OCI-LY1 (cell line): ENCODE measurements at regions not wholly inside any gene's neighbourhood (a gene's known extent, or its start where the extent isn't known, plus 50 kb on each side); places are given as distances from the start of the nearest gene placed in this dataset.

Source experiments
- H2AFZ ChIP-seq: fragments of 200-600 bp; sonication (generic), shearing (Covaris generic); 2 replicates; pipeline ENCODE4 v1.6.0; 2014; ENCODE audit warnings: antibody characterized with exemption, mild to moderate bottlenecking, low read length
- H3F3A ChIP-seq: fragments of 200-600 bp; sonication (generic), shearing (Covaris generic); 2 replicates; pipeline ENCODE4 v1.6.0; 2014; ENCODE audit warnings: mild to moderate bottlenecking, antibody characterized with exemption, low read length, moderate library complexity; ENCODE audit not compliant: insufficient read depth
- H3K27ac ChIP-seq: fragments of 200-600 bp; sonication (generic); 2 replicates; pipeline ENCODE4 v1.5.1; 2014; ENCODE audit warnings: low read length, mixed run types, mild to moderate bottlenecking, low read depth; ENCODE audit not compliant: poor library complexity, severe bottlenecking
- H3K27me3 ChIP-seq: fragments of 200-600 bp; sonication (generic); 2 replicates; pipeline ENCODE4 v1.6.0; 2014; ENCODE audit warnings: antibody characterized with exemption, mild to moderate bottlenecking, low read length, moderate library complexity; ENCODE audit not compliant: insufficient read depth
- H3K36me3 ChIP-seq: fragments of 200-600 bp; sonication (generic); 2 replicates; pipeline ENCODE4 v1.6.1; 2014; ENCODE audit warnings: mild to moderate bottlenecking, antibody characterized with exemption, low read length, moderate library complexity, mixed read lengths; ENCODE audit not compliant: insufficient read depth
- H3K4me1 ChIP-seq: fragments of 200-600 bp; sonication (generic); 2 replicates; pipeline ENCODE4 v1.5.1; 2014; ENCODE audit warnings: mild to moderate bottlenecking, low read length, moderate library complexity; ENCODE audit not compliant: insufficient read depth, severe bottlenecking
- H3K4me2 ChIP-seq: fragments of 200-600 bp; sonication (generic), shearing (Covaris generic); 2 replicates; pipeline ENCODE4 v1.6.1; 2014; ENCODE audit warnings: low read length
- H3K4me3 ChIP-seq: fragments of 200-600 bp; sonication (generic); 2 replicates; pipeline ENCODE4 v1.5.1; 2014; ENCODE audit warnings: low read length, low read depth, mild to moderate bottlenecking, mixed read lengths; ENCODE audit not compliant: poor library complexity, severe bottlenecking
- H3K79me2 ChIP-seq: fragments of 200-600 bp; shearing (Covaris generic); 2 replicates; pipeline ENCODE4 v1.6.1; 2016; ENCODE audit warnings: mixed run types, low read length, mixed read lengths; ENCODE audit not compliant: insufficient read depth
- H3K9ac ChIP-seq: fragments of 200-600 bp; sonication (generic), shearing (Covaris generic); 2 replicates; pipeline ENCODE4 v1.6.1; 2014; ENCODE audit warnings: mild to moderate bottlenecking, low read length, mixed read lengths
- H3K9me2 ChIP-seq: fragments of 200-600 bp; sonication (generic), shearing (Covaris generic); 2 replicates; pipeline ENCODE4 v1.6.1; 2014; ENCODE audit warnings: low read depth, mild to moderate bottlenecking, low read length, mixed read lengths
- H3K9me3 ChIP-seq: fragments of 200-600 bp; shearing (Covaris generic); 2 replicates; pipeline ENCODE4 v1.6.1; 2014; ENCODE audit warnings: low read length, mixed read lengths
- H4K20me1 ChIP-seq: fragments of 200-600 bp; sonication (generic), shearing (Covaris generic); 2 replicates; pipeline ENCODE4 v1.6.0; 2016; ENCODE audit warnings: mild to moderate bottlenecking, low read length; ENCODE audit not compliant: insufficient read depth
- CTCF ChIP-seq: fragments of 200-600 bp; sonication (generic), shearing (Covaris generic); IDR thresholded peaks from 2 replicates; pipeline ENCODE4 v1.5.1; 2017; ENCODE audit warnings: mild to moderate bottlenecking, antibody characterized with exemption, low read length, moderate library complexity, mixed read lengths
- EZH2 ChIP-seq: fragments of 200-600 bp; sonication (generic), shearing (Covaris generic); IDR thresholded peaks from 2 replicates; pipeline ENCODE4 v1.8.0; 2017; ENCODE audit warnings: borderline replicate concordance, mixed run types, mild to moderate bottlenecking, antibody characterized with exemption, low read length, moderate library complexity, mixed read lengths

- Histone ChIP-seq H3K4me1 (no peaks in the 10 kb centered on the region), H4K20me1 (no peaks in the 10 kb centered on the region), H3K36me3 (no peaks in the 10 kb centered on the region), H3K9me2 (no peaks in the 10 kb centered on the region), H3F3A (no peaks in the 10 kb centered on the region), H3K9ac (no peak overlapping the region), H3K4me2 (no peak overlapping the region), H3K79me2 (no peaks in the 10 kb centered on the region), H3K27ac (no peak overlapping the region), H2AFZ (no peak overlapping the region), H3K9me3 (no peaks in the 10 kb centered on the region), H3K27me3 (no peaks in the 10 kb centered on the region), H3K4me3 (no peak overlapping the region)
- TF ChIP-seq EZH2 = no peak
These were observed 336.3 kb upstream of the MAGI2 start for GRCh38 chr7:79789584-79790345.

- Histone ChIP-seq H3K4me1 (no peaks in the 10 kb centered on the region), H3K27ac (no peak overlapping the region), H3K4me3 (no peak overlapping the region), H3K4me2 (no peak overlapping the region), H4K20me1 (no peaks in the 10 kb centered on the region), H3K27me3 (no peaks in the 10 kb centered on the region), H3K79me2 (no peaks in the 10 kb centered on the region), H2AFZ (no peak overlapping the region), H3K9me3 (no peaks in the 10 kb centered on the region), H3F3A (no peaks in the 10 kb centered on the region), H3K36me3 (no peaks in the 10 kb centered on the region), H3K9me2 (no peaks in the 10 kb centered on the region), H3K9ac (no peak overlapping the region)
- TF ChIP-seq CTCF (no peak), EZH2 (no peak)
These were observed 334.2 kb upstream of the MAGI2 start for GRCh38 chr7:79787623-79788022.

- H3K4me2 ChIP-seq = no peak overlapping the region
- no peak overlapping the region for H2AFZ ChIP-seq
- TF ChIP-seq EZH2 = no peak
- TF ChIP-seq CTCF = no peak
These were observed 333.6 kb upstream of the MAGI2 start for GRCh38 chr7:79787096-79787495.

GRCh38 chr7:79786187-79786586 lies 332.7 kb upstream of the MAGI2 start:
- Histone ChIP-seq H3K79me2 (no peaks in the 10 kb centered on the region), H3K27ac (no peak overlapping the region), H3K4me3 (no peak overlapping the region), H3K4me1 (no peaks in the 10 kb centered on the region), H3K9me3 (no peaks in the 10 kb centered on the region), H2AFZ (no peak overlapping the region), H3K9me2 (no peaks in the 10 kb centered on the region), H3F3A (no peaks in the 10 kb centered on the region), H4K20me1 (no peaks in the 10 kb centered on the region), H3K36me3 (no peaks in the 10 kb centered on the region), H3K9ac (no peak overlapping the region), H3K4me2 (no peak overlapping the region), H3K27me3 (no peaks in the 10 kb centered on the region)
- TF ChIP-seq EZH2 (no peak), CTCF (no peak)

More at GRCh38 chr7:79787096-79787495, 333.6 kb upstream of the MAGI2 start:
- H3K9me3 ChIP-seq = no peaks in the 10 kb centered on the region
- no peaks in the 10 kb centered on the region for H3F3A ChIP-seq
- H3K4me1 ChIP-seq = no peaks in the 10 kb centered on the region
- H3K79me2 ChIP-seq = no peaks in the 10 kb centered on the region
- H3K4me3 ChIP-seq = no peak overlapping the region
- no peak overlapping the region for H3K27ac ChIP-seq
- H3K9me2 ChIP-seq = no peaks in the 10 kb centered on the region
- no peaks in the 10 kb centered on the region for H3K36me3 ChIP-seq
- H3K9ac ChIP-seq = no peak overlapping the region
- no peaks in the 10 kb centered on the region for H4K20me1 ChIP-seq
- no peaks in the 10 kb centered on the region for H3K27me3 ChIP-seq
